SU-DHL-6 (cell line): ENCODE measurements at regions not wholly inside any gene's neighbourhood (a gene's known extent, or its start where the extent isn't known, plus 50 kb on each side); places are given as distances from the start of the nearest gene placed in this dataset.

Source experiments
- CTCF ChIP-seq: fragments of 200-600 bp; sonication (generic); IDR thresholded peaks from one replicate; pipeline ENCODE4 v1.5.1; 2017; ENCODE audit warnings: antibody characterized with exemption, mild to moderate bottlenecking, low read length, moderate library complexity; ENCODE audit not compliant: insufficient read depth, poor library complexity, severe bottlenecking
- EZH2phosphoT487 ChIP-seq: fragments of 200-600 bp; sonication (generic), shearing (Covaris generic); conservative IDR thresholded peaks from 2 replicates; pipeline ENCODE4 v1.6.1; 2018; ENCODE audit warnings: mild to moderate bottlenecking, antibody characterized with exemption, low read length, moderate library complexity, mixed read lengths

- no peak for TF ChIP-seq CTCF
- TF ChIP-seq EZH2phosphoT487, result no peak
Measured at GRCh38 chr18:72623444-72623843, 79.3 kb upstream of the CBLN2 start.
